SK-N-MC (cell line): ENCODE measurements at regions not wholly inside any gene's neighbourhood (a gene's known extent, or its start where the extent isn't known, plus 50 kb on each side); places are given as distances from the start of the nearest gene placed in this dataset.

Experiments
- EZH2 ChIP-seq: fragments of 200-600 bp; sonication (generic); IDR thresholded peaks from one replicate; pipeline ENCODE4 v1.6.1; 2017; ENCODE audit warnings: antibody characterized with exemption
- FOXP2 ChIP-seq: optimal IDR thresholded peaks from 2 replicates; pipeline ENCODE3; 2011; ENCODE audit warnings: mild to moderate bottlenecking, moderate library complexity; ENCODE audit not compliant: insufficient read depth; ENCODE audit errors: extremely low read length, control extremely low read depth
- POLR2AphosphoS5 ChIP-seq: IDR thresholded peaks from 2 replicates; pipeline ENCODE4 v1.6.1; 2012; ENCODE audit warnings: mild to moderate bottlenecking, low read depth, low read length, borderline replicate concordance

GRCh38 chr4:127069675-127070074, 563.1 kb upstream of the INTU start:
- TF ChIP-seq FOXP2, result no peak
- no peak for TF ChIP-seq EZH2
- no peak for TF ChIP-seq POLR2AphosphoS5
